HT-29 (cell line): ENCODE measurements at regions not wholly inside any gene's neighbourhood (a gene's known extent, or its start where the extent isn't known, plus 50 kb on each side); places are given as distances from the start of the nearest gene placed in this dataset. TPM values are rescaled to one million over a fixed set of nuclear protein-coding genes. Genes with fewer than 3 reads are reported as not detected.

Source experiments
- DNase-seq: peaks from one replicate; pipeline ENCODE4 v3.0.0-alpha.2; 2015; ENCODE audit warnings: low spot score
- small RNA-seq: library from RNA; depleted of rRNA; stranded (forward); fragments of <200 nt; gene quantifications from one replicate; pipeline ENCODE3, GENCODE V24; 2014

DNA sequence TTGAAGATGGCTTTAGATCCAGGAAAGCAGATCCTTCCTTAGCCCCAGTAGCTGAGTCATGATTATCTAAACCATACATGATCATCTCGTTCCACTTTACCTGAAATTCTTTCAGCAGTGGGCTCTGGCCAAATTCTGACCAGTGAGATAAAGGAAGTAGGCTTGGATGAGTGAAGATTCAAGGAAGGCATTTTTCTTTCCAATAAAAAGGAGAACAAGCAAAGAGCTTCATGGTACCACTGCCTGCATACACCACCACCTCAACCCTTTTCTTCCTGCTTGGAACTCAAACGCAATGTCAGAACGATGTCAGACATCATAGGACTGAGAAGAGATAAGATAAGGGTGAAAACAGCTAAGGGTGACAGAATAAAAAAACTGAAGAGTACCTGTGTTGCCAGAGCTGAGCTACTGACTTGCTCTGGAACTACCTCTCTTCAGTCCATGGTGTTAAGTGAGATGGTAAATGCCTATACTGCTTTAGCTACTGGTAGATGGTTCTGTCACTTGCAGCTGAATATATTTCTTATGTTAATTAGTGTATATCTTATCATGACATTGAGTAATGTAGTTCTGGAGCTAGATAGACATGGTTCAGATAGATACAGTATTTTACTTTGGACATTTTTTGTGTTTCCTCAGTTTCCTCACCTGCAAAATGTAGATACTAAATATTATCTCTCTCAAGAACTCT is 58.7 kb upstream of the ACVR1 start:
- DNase-seq: no peak

DNA sequence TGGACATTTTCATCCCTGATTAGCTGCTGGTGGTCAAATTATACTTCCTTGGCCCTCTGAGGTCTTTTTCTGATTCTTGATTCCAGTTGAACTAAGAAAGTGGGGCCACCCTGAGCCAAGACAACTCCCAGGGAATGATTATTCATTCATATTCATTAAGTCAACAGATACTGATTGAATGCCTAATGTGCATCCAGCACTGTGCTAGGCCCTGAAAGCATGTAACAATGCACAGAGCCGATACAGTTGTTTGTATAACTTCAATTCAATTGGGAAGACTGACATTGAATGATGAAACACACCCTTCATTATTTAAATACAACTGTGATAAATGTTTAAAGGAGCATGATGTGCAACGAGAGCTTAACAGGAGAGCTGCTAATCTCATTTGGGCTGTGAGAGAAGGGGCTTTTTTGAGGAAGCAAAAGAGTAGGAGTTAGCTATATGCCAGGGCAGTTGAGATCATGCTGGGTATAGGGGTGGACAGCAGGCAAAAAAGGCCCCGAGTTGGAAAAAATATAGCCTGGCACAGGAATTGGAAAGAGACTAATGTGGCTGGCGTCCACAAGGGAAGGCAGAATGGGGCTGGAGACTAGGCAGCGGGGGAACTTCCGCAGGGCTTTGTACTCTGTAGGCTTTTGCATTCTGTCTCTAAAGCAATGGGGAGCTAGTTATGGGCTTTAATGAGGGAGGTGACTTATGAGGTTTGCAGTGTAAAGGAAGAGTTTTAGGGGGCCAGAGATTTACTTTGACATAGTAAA is 57.2 kb upstream of the ACVR1 start:
- no peak for DNase-seq

DNA sequence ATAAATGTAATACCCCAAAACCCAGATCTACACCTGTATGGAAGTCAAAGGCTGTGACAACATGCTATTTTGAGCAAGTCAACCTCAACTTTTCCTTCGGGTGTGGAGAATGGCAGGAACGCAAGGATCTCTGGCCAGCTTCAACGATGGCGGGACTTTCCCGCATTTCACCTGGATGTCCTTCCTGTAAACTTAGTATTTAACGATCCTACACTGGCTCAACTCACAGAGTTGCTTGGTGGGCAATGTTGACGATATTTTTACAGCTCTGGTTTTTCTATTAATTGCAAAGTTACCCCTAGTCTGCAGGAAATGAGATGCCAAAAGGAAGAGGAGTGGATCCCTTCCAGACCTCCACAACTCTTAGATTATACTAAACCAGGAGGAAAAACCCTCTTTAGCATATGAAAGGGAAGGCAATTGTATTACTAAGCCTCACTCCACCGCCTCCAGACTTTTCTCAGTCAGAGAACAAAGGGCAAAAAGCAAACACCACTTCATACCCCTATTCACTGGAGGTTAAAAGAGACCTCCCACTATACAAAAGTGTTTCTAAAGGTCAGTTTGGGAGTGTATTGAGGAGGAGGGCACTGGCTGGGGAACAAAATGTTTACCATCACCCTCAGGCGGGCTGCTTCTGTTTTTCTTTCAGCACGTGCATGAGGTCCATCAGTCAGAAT is 56.5 kb upstream of the ACVR1 start:
- no peak for DNase-seq

DNA sequence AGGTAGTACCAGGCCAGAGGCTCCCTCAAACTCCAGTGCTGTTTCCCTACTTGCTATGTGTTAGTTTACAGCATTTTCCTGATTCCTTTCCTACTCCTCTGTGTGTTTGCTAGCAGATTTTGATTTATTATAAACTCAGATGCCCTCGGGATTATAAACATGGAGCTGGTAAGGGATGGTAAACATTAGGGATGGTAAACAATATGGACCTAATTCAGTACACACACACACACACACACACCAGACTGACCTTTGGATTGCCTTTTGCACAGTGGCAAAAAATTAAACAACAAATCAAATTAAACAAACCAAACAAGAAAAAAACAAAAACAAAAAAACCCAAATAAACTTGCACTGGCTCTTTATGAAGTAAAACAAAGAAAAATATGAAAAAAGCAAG is 55.4 kb upstream of the ACVR1 start:
- DNase-seq: no peak

DNA sequence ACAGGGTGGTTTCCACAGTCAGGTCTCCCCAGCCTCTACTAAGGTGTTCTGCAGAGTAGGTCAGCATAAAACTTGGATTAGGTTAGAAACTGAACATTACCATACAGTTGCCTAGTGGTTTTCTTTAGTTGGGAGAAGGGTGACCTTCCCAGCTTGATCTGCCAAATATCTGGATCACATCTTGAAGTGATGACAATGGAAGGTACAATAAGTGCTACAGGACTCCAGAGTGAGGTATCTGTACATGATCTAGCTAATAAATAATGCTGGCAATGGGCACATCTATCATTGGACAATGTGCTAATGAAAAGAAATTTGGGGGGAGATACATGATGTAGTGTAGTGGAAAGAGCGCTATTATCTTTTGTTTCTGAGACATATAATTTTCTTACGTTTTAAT is 54.6 kb upstream of the ACVR1 start:
- DNase-seq: no peak

DNA sequence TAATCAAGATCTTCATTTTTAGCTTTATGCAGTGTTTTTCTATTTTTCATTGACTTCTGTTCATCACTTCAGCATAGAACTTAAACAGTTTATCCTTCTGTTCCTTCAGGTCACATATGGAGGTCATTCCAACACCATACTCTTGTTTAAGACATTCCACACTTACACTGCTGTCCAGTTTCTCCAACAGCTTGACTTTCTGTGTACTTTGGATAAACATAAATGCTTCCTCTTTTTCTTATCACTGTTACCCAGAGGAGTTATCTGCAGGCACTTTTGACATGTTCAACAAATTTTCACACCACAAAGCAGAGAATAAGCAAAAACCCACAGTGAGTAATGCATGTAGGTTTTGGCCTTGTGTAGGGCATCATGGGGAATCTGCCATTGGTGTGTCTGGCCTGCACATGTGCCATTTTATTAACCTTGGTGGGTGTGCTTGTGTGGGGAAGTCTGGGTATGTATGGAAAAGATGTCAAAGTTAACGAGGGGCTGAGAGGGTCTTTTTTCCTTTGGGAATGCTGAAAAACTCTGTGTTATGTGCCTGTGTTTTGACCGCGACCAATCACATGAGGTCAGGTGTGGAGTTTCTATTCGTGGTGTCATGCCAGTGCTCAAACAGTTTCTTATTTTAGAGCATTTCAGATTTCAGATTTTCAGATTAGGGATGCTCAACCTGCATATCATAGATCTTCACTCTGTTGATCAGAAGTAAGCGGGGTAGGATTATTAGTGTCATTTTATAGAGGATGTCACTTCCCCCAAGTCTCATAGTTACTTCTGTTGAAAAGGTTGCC is 53.9 kb upstream of the ACVR1 start:
- no peak for DNase-seq

DNA sequence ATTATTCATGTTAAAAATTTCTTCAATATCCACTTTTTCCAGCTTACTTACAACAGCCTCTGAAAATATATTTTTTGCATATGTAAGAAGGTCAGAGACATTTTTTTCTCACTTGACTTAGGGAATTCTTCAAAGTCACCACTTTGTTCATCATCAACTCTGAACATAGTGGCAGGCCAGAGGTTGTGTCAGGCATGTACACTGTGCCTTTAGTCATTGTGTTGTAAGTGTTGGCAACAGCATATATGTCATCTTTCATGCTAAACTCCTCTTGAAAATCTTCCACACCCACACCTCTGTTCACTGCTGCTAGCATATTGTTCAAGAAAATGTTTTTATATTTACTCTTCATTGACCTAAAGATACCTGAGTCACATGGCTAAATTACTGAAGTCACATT is 52.2 kb upstream of the ACVR1 start:
- DNase-seq: no peak

DNA sequence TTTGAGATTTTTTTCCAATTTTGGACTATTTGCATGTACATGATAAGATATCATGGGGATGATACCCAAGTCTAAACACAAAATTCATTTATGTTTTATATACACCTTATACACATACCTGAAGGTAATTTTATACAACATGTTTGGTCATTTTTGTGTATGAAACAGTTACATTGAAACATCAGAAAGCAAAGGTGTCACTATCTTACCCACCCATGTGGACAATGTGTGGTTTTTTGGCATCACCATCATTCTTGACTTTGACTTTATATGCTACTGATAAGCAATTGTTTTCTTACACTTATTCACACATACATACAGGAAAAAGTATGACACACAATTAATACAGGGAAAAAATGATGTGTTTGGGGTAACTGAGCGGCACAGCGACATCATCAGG is 51.0 kb upstream of the ACVR1 start:
- DNase-seq: no peak

Small RNA genes in the stretch of these regions (small RNA-seq; reads per million reads assigned to genes)
- gene RNU6-932P: not detected
